ENCODE measurements at regions not wholly inside any gene's neighbourhood (a gene's known extent, or its start where the extent isn't known, plus 50 kb on each side); places are given as distances from the start of the nearest gene placed in this dataset.
A peak's percentile ranks its signal among the peaks of the same experiment; 100 is the strongest.

DNA sequence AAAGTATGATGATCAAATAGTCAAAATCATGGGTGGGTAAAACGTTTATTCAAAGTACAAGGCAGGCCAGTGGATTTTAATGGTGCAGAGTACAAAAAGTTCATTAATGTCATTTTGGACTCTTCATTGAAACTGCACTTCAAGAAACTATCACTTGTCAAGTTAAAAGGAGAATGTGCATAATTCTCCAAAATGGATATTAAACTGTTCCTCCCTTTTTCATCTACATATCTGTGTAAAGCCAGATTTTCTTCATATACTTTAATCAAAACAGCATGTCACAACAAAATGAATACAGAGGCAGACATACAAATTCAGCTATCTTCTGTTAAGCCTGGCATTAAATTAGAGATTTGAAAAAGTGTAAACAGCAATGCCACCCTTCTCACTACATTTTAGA is 401.6 kb downstream of the NR2F1-AS1 start:
- DNase-seq (ENCODE audit: low read depth) = no peak

DNA sequence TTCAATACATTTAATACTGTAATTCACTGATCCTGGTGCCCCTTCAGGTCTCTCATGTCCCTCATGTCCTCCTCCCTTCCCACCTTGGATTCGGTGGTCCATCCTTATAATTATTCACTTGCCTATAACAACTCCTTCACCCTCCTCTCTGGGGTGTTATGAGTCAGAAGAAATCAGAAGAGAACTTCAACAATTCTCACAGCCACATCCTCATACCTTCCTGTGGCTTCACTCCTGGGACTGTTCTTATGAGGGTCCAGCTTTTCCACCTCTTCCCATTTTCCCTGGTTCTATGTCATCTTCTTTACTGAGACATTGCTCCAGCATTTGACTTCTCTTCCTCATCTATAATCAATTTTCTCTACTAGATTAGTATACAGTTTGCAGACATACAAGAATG is 406.1 kb downstream of the NR2F1-AS1 start:
- no peak for DNase-seq (ENCODE audit: low read depth)

DNA sequence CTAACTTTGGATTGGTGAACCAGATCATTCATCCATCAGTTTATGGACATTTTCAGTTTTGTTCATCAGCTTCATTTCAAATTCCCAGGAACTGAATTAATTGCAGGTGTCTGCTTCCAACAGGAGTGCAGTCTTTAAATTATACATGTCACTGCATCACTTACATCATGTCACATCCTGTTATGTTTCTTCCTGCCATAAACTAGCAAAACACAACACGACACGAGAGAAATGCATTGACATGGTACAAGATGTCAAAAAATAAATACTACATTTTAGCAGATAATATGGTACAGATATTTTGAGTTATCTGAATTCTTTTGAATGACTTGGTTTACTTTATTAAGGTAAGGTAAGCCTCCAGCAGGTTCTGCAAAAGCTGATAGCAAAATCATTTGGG is 415.5 kb downstream of the NR2F1-AS1 start:
- no peak for DNase-seq (ENCODE audit: low read depth)

DNA sequence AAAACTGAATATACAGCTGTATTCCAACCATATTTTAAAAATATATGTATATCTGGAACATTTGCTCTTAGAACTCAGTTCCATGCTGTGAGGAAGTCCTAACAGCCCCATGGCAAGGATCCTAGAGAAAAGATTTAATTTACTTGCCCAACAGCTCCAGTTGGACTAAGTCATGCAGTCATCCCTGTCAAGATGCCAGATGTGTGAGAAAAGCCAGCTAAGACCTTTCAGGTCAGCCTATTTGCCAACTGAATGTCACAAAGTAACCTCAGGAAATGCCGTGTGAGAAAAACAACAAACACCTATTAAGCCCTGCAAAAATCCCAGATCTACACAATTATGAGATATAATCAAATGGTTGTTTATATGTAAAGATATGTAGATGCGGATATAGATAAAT is 416.3 kb downstream of the NR2F1-AS1 start:
- peak; percentile 79 for DNase-seq (ENCODE audit: low read depth)

DNA sequence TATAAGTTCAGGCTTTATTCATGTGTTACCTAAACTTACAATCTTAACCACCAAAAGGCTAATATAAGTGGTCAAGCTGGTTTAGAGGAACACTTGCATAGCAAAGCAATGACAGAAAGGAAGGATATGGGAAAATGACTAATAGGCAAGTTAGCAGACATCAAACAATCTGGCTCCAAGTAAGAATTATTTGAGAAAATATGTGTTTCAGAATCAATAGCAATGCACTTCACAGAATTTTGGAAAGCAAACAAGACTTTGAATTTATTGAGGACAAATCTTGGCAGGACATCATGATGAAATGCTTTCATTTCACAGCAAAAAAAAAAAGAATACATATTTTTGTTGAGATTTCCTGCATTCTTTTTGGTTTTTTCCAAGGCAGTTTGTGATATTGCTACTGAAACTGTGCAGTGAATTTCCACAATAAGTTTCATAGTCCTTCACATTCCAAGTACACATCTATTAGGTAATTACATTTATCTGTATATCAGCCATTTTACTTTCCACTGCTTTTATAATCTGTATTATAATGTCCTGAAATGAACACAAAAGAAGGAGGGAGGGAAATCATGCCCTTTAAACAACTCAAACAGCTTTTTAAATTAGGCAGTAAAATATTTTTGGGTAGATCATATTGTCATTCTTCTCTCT is 417.9 kb downstream of the NR2F1-AS1 start:
- DNase-seq (ENCODE audit: low read depth) = peak; percentile 74

DNA sequence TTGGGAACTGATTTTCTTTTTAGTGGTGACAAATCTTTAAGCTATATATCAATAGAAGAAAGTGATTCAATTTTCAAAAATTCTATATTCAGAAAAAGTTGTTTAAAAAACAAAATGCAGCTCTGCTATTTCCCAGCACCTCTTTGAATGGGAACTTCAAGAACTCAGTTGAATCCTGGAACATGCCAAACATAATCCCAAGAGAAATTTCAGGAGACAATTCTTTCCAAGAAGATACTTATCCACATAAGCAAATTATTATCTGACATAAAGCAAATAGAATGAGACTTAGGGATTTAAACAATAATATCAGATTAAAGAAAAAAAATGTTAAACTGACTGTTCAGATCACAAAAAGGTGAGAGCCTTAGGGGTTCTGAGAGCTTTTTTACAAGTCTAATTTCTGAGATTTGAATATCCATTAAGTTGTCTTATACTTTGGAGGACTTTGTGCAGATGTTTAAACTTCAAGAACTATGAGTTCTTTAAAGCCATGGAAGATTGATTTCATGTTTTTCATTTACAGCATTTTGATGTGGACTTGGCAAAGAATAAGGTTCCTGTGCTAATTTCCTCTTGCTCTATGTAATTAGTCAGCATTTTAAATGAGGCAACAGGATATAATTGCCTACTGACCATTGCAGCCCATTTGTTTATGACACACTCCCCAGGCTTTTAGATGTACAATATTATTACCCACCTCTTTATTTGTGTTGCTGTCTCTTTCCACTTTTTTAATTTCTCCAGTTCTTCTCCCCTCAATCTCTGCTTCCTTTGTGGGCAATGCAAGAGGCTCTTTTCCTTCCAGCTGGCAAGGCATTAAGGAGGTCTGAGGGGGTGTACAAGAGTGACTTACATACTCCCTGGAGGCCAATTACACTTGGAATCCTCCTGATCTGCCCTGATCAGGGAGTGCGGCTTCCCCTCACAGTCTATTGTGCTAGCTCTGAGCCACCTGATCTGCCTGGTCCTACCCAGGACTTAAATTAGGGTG is 419.1 kb downstream of the NR2F1-AS1 start:
- DNase-seq (ENCODE audit: low read depth) = peak; percentile 63

DNA sequence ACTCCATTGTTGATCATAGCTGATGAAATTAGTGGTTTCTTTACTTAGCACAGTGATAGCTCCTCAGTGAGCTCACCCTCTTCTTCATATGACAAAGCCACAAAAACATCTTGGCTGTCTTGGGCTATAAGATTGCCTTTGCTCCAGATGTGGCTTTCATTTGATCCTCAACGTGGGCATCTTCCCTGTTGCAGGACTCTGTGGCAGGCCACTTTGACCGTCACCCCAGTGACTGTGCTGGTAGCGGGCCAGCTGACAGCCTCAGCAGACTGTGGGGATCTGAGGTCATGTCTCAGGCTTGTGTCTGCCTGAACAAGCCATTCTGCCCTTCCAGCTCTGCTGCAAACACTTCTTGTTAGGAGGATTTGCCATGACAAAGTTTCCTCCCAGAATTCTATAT is 422.2 kb downstream of the NR2F1-AS1 start:
- DNase-seq (ENCODE audit: low read depth) = peak; percentile 75

DNA sequence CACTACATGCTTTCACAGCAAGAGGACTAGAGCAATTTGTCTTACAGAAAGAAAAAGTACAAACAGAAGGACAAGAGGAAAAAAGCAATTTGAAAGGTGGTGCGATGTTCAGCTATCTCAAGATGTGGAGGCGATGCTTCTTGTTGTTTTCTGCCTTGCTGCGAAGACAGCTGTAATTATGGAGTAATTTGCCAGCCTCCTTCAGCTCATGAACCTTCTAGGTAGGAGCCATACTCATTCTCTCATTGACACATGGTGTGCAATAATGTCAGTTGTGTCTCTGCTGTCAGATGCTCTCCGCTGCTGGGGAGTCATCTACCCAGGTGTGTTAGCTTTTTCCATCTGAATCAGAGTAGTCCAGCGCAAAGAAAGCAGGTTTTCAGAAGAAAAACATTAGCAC is 424.5 kb downstream of the NR2F1-AS1 start:
- no peak for DNase-seq (ENCODE audit: low read depth)

DNA sequence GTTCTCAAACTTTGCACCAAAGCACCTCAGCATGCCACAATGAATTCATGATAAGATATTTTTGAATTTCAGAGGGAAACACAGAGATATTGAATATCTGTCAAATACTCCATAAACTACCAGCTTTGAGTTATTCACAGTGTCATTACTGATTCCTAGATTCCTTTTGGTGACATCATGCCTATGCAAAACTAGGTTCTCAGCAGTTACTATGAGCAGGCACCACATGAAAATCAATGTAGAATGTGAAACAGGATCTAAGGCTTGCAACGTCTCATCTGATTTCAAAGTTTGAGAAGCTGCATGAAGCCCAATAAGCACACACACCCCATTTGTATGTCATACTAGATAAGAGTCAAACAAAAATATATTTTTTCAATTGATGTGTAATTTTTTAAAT is 426.5 kb downstream of the NR2F1-AS1 start:
- DNase-seq (ENCODE audit: low read depth) = no peak

DNA sequence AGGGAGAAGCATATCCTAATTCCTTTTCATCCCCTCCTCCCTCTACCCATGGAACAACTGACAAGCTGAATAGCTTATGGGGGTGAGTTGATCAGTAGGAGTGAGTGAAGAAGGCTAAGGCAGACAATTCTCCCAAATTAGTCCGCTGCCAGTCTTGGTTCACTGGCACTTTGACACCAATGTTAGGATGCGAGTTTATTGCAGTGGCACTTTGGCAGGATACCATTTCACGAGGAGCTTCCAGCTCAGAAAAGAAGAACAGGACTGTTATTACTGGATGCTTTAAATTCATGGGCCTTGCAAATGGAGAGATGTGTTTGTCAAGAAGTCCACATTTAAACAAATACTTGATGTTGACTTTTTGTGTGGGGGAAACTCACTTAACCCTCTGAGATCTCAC is 427.6 kb downstream of the NR2F1-AS1 start:
- no peak for DNase-seq (ENCODE audit: low read depth)

DNA sequence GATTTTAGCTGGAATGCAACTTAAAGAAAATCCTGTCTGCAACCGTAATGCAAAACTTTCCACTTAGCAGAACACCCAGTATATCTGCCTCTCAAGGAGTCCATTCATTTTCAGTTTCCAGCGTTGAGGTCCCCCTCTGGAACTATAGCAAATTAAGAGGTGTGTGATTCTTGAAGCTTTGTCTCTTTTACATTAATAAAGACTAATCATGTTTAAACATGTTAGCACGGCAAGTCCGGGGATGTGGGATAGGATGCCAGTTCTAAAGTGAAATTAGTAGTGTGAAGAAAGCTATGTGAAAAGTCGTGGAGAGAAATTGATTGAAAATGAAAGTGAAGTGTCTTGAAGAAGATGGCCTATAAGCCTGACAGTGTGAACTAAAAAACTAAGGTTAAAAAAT is 429.1 kb downstream of the NR2F1-AS1 start:
- peak; percentile 30 for DNase-seq (ENCODE audit: low read depth)

DNA sequence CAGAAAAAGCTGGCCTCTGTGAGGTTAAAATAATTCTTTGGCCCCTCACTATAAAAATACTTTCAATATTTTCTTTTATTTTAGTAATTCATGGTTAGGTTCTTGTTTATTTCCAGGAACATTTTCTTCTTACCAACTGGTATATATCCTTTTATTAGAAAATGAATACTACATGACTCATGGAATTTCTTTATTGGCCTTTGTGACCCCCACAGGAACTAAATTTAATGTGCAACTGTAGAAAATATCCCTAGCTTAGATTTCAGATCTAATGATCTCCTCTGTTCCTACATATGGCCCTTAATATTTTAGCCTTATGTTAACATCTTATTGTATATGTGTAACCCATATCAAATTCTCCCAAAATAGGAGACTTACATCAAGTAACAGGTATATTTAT is 429.9 kb downstream of the NR2F1-AS1 start:
- DNase-seq (ENCODE audit: low read depth) = peak; percentile 24

DNA sequence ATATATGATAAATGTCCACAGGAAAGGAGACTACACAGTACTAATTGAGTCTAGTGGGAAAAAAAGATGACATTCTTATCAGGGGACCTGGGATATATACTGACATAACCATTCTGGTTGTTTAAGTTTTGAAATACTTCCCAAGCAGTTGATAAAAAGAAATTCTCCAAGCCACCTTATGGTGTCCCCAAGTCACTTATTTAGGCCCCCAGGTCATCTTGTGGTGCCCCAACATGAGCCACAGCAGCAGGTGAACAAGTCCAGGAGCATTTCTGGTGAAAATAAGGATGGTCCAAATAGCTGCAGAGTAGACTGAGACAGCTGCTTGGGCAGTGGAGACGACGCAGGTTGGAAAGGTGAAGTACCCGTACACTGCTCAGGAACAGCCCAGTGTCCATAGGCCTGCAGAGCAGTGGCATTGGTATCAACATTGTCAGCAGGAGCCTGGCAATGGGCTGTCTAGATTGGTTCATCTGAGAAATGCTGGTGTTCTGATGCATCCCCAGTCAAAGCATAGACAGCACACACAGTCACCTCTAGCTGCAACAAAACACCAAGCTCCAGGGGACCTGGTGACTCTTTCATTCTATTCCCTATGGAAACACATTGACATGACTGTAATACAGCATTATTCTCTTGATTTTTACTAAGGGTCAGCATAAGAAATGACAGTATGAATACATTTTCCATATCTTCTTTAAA is 430.6 kb downstream of the NR2F1-AS1 start:
- DNase-seq (ENCODE audit: low read depth) = peak; percentile 33

DNA sequence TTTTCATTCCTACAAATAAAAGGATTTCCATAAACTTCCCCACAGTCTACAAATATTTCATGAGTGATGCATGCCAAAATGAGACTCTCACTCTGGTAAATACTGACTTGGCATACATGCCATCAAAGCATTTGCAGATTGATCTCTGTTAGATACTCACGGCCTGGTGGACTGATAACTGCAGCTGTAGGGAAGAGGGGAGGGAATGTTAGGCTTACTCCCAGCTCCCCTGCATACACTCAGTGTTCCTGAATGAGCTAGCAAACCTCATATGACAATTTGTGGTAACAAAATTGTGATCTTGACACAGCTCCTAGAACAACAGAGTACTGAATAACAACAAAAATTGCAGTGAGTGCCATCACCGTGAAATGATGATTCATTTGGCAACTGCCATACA is 435.3 kb downstream of the NR2F1-AS1 start:
- peak; percentile 12 for DNase-seq (ENCODE audit: low read depth)

DNA sequence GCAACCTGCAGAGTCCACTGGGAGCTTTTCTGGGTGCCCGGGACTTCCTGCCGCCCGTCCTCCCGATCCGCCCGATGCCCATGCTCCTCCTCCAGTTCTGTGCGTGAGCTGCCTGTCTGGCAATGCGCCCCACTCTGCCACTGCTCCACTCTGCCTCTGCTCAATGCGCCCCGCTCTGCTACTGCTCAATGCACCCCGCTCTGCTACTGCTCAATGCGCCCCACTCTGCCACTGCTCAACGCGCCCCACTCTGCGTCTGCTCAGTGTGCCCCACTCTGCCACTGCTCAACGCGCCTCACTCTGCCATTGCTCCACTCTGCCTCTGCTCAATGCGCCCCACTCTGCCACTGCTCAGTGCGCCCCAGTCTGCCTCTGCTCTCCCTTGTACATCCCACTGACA is 436.0 kb downstream of the NR2F1-AS1 start:
- DNase-seq (ENCODE audit: low read depth) = no peak

DNA sequence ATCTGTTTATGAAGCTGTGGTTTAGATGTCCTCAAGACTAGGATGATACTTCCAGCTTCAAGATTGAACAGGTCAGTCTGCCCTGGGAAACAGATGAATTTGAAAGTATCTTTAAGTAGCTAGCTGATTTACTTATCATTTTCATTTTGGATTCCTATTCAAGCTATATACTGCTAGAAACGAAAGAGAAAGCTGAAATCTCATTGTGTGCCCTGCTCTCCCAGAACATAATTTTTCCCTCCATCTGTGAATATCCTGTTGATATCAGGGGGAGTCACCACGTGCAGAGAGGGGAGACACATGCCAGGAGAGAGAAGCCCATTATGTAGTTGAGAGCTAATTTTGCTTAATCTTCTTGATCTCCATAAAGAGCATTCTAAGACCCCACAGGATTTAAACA is 439.1 kb downstream of the NR2F1-AS1 start:
- no peak for DNase-seq (ENCODE audit: low read depth)

DNA sequence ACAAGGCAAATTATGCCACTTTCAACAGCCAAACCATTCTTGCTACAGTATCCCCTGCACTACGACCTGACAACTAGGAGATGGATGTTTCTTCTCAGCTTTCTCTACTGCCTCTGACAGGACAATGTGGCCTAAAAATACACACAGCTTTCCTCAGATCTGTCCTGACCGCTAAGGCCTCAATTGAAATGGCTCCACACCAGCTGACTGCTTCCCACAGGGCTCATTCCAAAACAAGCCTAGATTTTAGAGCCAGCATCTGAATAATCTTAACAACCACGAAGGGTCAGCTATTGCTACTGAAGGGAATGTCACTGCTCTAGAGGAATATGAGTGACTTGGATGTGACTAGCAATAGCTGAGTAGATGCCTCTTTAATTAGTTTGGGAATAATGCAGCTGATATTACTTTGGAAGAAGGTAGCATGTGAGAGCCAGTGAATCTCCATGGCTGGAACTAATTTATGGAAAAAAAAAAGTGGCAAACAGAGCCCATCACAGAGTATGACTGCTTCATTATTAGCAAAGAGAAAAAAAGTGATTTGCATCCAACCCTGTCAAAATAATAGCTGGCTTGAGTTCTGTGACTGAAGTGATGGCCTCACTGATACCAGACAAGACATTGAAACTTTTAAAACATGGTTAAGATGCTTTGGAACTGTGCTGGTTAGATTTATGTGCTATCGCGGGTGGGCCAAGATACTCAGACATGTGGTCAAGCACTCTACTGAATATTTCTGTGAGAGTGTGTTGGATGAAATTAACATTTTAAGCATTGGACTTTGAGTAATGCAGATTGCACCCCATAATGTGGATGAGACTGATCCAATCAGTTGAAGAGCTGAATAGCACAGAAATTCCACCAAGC is 450.2 kb downstream of the NR2F1-AS1 start:
- DNase-seq (ENCODE audit: low read depth) = peak; percentile 89

DNA sequence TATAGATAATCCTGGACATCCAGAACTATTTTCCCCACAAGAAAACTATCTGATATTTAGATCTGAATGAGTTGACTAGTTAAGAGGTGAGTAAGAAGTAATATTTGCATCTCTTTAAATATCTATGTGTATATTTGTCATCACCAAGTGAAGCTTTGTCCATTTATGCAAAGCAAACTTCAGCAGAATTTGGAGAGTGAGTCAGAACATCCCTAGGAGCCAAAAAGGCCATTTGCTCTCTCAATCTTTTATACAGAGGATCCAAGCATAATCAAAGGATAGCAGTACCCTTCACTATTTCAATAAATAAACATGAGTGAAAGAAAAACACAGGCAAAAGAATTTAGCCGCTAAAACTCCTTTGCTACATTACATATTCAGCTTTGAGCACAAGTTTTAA is 454.4 kb downstream of the NR2F1-AS1 start:
- DNase-seq (ENCODE audit: low read depth) = peak; percentile 19

DNA sequence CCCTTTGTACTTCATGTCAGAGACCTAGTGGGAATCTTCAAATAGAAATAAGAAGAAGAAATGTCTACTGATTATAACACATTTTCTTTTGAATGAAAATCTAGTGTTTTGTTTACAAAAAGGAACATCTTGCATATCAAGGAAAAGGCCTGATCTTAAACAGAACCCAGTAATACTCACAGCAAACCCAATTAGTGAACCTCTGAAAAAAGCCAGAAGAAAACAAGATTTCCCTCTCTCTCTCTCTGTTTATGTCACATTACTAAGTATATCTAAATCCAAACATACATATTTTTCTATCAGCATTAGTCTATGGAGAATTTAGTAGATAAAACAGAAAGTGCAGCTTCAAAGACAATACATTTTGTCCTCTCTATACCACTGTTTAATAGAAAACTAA is 457.9 kb downstream of the NR2F1-AS1 start:
- DNase-seq (ENCODE audit: low read depth) = no peak

DNA sequence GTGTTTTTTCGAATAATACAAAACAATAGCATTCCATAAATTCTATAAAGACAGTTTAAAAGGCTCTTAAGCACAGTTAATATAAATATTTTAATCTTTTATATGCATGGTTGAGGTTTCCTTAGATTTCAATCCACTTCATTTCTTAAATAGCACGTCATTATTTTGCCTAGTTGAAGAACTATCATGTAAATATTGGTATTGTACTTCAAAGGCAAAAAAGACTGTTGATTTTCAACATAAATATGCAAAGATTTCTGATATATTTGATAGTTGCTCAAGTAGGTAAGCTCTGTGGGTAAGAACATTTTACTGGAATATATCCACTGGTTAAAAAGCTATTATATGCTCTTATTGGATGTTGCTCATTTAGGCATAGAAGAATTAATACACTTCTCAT is 458.6 kb downstream of the NR2F1-AS1 start:
- DNase-seq (ENCODE audit: low read depth) = no peak

DNA sequence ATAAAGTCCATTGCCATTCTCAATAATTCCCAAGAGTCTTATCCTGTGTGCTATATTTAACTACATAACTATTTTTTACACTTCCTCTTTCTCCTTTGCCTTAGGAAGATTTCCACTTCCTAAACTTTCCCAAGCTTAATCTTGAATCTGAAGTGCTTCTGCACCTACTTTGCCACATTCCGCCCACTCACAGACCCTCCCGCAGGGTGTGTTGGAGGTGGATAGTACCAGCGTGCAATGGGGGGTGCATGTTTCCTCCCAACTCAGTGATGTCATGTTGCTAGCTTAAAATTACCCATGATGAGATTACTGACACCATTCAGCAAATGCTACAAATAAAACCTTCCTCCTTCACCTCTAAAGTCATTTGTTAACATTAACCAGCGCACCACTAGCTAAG is 460.2 kb downstream of the NR2F1-AS1 start:
- no peak for DNase-seq (ENCODE audit: low read depth)

All from myocyte (in vitro differentiated cells).